Ishikawa (cell line): ENCODE measurements at regions not wholly inside any gene's neighbourhood (a gene's known extent, or its start where the extent isn't known, plus 50 kb on each side); places are given as distances from the start of the nearest gene placed in this dataset.

Experiments used
- CEBPB ChIP-seq: IDR thresholded peaks from 2 replicates; pipeline ENCODE4 v1.6.1; 2012
- CREB1 ChIP-seq: IDR thresholded peaks from 2 replicates; pipeline ENCODE4 v1.6.1; 2012; ENCODE audit warnings: low read depth
- EGR1 ChIP-seq: IDR thresholded peaks from 2 replicates; pipeline ENCODE4 v1.6.1; 2012
- EP300 ChIP-seq: IDR thresholded peaks from 2 replicates; pipeline ENCODE4 v1.6.1; 2012; ENCODE audit warnings: borderline replicate concordance
- FOXM1 ChIP-seq: IDR thresholded peaks from 2 replicates; pipeline ENCODE4 v1.6.1; 2012; ENCODE audit warnings: low read depth, borderline replicate concordance
- MAX ChIP-seq: IDR thresholded peaks from 2 replicates; pipeline ENCODE4 v1.6.1; 2012
- NFIC ChIP-seq: IDR thresholded peaks from 2 replicates; pipeline ENCODE4 v1.6.1; 2012
- RAD21 ChIP-seq: IDR thresholded peaks from 2 replicates; pipeline ENCODE4 v1.6.1; 2012; ENCODE audit warnings: low read depth
- REST ChIP-seq: IDR thresholded peaks from 2 replicates; pipeline ENCODE4 v1.6.1; 2012; ENCODE audit warnings: low read depth, mild to moderate bottlenecking
- TAF1 ChIP-seq: IDR thresholded peaks from 2 replicates; pipeline ENCODE4 v1.6.1; 2012; ENCODE audit warnings: low read depth, mild to moderate bottlenecking
- TCF12 ChIP-seq: IDR thresholded peaks from 2 replicates; pipeline ENCODE4 v1.6.1; 2012; ENCODE audit warnings: low read depth
- TEAD4 ChIP-seq: IDR thresholded peaks from 2 replicates; pipeline ENCODE4 v1.6.1; 2012
- YY1 ChIP-seq: IDR thresholded peaks from 2 replicates; pipeline ENCODE4 v1.6.1; 2012; ENCODE audit warnings: low read depth
- ZBTB7A ChIP-seq: IDR thresholded peaks from 2 replicates; pipeline ENCODE4 v1.6.1; 2012; ENCODE audit warnings: low read depth
- TF ChIP-seq, protein P1 (sequence below): IDR thresholded peaks from 2 replicates; pipeline ENCODE4 v1.6.1; 2012

DNA sequence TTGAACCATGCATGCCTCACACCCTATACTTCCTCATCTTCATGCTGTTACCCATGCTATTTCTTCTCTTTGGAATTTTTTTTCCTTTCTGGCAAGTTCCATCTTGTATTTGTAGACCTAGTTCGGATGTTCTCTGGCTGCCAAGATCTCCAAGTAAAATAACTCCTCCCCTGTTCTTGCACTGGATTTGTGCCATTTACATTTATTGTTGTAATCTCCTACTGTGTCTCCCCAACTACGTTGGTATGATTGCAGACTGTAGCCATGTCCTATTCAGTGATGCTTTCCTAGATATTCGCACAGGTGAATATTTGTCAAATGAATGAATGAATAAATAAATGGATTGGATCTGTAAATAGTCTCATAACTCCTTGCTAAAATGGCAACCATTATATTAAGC is 546.0 kb downstream of the MN1 start:
- no peak for TF ChIP-seq NFIC
- no peak for TF ChIP-seq EP300
- no peak for TF ChIP-seq ZBTB7A
- no peak for TF ChIP-seq YY1
- TF ChIP-seq RAD21: no peak
- TF ChIP-seq TEAD4: no peak
- no peak for TF ChIP-seq CEBPB
- no peak for TF ChIP-seq TCF12
- TF ChIP-seq TAF1: no peak
- no peak for TF ChIP-seq MAX

DNA sequence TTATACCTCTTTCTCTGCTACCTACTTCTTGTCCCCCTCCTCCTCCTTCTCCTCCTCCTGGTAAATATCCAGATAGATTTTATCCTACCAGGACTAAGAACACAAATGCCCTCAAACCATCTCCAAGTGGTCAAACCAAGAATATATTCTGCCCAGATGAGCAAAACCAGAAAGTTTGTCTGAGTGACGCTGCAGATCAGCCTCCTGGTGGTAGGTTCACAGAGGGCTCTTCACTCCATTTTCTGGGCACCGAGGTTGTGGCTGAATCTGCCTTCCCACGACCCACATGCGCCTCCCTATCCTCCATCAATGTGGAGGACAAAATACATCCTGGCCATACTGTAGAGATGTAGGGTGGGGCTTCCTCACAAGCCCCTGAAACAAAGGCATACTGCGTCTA is 543.6 kb downstream of the MN1 start:
- no peak for TF ChIP-seq YY1
- TF ChIP-seq TCF12: no peak
- no peak for TF ChIP-seq RAD21

GRCh38 chr22:27258616-27259172 is 542.9 kb downstream of the MN1 start:
- TF ChIP-seq TEAD4 (no peak), YY1 (no peak), ZBTB7A (no peak), FOXM1 (no peak), MAX (no peak), CEBPB (no peak), TCF12 (no peak), NFIC (no peak), REST (no peak), TAF1 (no peak), CREB1 (no peak), EGR1 (no peak), RAD21 (no peak), EP300 (no peak)
- TF ChIP-seq, protein P1, sequence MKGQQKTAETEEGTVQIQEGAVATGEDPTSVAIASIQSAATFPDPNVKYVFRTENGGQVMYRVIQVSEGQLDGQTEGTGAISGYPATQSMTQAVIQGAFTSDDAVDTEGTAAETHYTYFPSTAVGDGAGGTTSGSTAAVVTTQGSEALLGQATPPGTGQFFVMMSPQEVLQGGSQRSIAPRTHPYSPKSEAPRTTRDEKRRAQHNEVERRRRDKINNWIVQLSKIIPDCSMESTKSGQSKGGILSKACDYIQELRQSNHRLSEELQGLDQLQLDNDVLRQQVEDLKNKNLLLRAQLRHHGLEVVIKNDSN: no peak

- TF ChIP-seq RAD21 (no peak), ZBTB7A (no peak), CREB1 (no peak), EGR1 (no peak), FOXM1 (no peak), TEAD4 (no peak)
- TF ChIP-seq, protein P1: no peak
These were observed 542.1 kb downstream of the MN1 start for GRCh38 chr22:27259433-27259832.

- no peak for TF ChIP-seq MAX
- no peak for TF ChIP-seq TCF12
- TF ChIP-seq NFIC: no peak
- no peak for TF ChIP-seq TEAD4
- TF ChIP-seq, protein P1: no peak
- TF ChIP-seq YY1: no peak
- TF ChIP-seq FOXM1: no peak
- no peak for TF ChIP-seq CREB1
- TF ChIP-seq RAD21: no peak
- no peak for TF ChIP-seq CEBPB
- no peak for TF ChIP-seq ZBTB7A
- TF ChIP-seq EGR1: no peak
- TF ChIP-seq REST: no peak
- no peak for TF ChIP-seq EP300
- no peak for TF ChIP-seq TAF1
These were observed 541.4 kb downstream of the MN1 start for GRCh38 chr22:27260087-27260698.
